NAMALWA (cell line): ENCODE measurements at regions not wholly inside any gene's neighbourhood (a gene's known extent, or its start where the extent isn't known, plus 50 kb on each side); places are given as distances from the start of the nearest gene placed in this dataset.
"Not testable (repeated sequence)": the region's sequence is repeated elsewhere in the genome, so short reads cannot be mapped to it uniquely, and the experiment has no call there.

Source experiments
- DNase-seq: peaks from one replicate; pipeline ENCODE4 v3.0.0-alpha.2; 2015; ENCODE audit warnings: low spot score

DNA sequence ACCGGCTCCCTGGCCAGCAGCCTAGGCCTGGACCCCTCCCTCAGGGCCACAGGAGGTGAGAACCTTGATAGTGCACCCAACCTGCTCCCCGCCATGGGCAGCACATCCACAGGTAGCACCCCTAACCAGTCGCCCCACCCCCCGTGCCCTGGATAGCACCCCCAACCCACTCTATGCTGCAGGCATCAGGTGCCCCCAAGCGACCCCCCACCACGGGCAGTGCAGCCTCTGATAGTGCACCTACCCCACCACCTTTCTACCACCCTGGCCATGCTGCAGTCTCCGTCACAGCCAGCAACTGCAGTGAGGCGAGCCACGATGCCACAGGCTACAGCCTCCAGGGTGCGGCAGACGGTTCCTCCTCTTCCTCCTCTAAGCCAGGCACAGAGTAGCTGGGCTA is 55.6 kb downstream of the SOWAHC start:
- no peak for DNase-seq

DNA sequence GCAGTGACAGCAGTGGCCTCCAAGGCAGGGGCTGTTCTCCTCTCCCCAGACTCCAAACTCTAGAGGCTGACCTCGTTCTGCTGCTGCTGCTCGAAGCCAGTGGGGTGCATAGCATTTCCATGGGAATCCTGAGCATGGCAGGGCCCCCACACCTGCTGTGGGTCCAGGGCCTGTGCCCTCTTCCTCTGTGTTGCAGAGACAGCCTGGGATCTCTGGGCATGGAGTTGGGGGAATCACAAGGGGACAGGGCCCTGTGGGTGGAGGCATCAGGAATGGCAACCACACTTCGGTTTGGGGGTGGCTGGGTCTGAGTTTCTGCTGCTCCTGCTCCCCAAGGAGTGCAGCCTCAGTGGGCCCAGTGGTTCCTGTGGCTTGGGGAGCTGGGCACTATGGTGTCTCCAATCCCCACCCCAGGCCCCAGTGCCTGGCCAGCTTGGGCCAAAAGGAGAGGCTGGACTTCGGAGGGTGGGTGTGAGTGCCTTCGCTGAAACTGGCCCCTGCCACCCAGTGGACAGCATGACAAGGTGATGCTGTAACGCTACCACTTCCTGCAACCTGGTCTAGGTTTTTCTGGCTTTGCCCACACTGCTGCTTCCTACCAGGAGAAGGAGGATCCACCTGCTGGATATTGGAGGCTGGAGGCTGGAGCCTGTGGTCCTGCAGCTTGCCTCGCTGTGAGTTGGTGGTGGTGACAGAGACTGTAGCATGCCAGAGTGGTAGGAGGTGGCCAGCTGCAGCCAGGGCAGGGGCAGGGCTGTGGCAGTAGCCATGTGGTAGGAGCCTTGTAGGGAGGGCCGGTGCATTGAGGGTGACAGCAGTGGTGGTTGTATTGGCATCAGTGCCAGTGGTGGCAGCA is 56.6 kb downstream of the SOWAHC start:
- DNase-seq, result no peak

DNA sequence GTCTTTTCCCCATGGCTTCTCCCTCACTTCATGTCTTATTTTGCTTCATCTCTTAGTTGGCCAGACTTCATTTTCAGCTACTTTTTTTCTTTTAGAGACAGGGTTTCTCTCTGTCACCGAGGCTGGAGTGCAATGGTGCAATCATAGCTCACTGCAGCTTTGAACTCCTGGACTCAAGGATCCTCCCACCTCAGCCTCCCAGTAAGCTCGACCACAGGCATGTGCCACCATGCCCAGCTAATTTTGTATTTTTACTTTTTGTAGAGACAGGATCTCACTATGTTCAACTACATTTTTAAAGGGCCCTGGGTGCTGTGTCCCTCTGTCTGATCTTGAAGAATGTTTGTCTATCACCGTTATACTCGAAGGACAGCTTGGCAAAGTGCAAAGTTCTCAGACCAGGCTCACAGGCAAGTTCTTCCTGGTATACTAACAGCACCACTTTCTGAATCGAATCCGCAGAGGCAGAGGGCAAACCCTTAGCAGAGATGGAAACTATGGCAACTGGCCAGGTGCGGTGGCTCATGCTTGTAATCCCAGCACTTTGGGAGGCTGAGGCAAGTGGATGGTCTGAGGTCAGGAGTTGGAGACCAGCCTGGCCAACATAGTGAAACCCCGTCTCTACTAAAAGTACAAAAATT is 60.9 kb downstream of the SOWAHC start:
- DNase-seq, result no peak

DNA sequence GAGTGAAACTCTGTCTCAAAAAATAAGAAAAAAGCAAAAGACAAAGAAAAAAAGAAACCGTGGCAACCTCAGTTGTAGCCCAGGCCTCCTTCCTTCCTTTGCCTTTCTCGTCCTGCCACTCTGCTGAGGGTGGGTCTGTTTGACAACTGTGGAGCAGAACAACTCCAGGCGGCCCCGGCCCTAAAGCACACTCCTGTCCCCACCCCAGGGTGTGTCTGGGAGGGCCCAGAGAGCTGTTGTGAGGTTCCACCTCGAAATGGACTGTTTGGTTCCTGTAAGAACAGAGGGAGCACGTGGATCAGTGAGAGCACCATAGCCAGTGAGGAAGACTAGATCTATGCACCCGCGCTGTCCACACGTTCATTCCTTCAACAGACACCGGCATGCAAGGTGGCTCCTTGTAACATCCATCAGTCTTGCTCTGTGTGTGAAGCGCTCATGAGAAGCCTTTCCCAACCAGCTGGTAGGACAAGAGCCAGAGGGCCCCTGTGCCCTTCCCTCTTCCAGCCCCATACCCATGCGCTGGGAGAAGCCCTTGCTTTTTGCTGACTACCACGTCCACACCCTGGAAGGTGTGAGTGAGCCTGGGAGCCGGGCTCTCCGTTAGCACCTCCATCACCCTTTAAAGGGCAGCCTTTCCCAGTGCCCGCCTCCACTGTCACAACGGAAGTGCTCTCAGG is 61.6 kb downstream of the SOWAHC start:
- DNase-seq, result no peak

DNA sequence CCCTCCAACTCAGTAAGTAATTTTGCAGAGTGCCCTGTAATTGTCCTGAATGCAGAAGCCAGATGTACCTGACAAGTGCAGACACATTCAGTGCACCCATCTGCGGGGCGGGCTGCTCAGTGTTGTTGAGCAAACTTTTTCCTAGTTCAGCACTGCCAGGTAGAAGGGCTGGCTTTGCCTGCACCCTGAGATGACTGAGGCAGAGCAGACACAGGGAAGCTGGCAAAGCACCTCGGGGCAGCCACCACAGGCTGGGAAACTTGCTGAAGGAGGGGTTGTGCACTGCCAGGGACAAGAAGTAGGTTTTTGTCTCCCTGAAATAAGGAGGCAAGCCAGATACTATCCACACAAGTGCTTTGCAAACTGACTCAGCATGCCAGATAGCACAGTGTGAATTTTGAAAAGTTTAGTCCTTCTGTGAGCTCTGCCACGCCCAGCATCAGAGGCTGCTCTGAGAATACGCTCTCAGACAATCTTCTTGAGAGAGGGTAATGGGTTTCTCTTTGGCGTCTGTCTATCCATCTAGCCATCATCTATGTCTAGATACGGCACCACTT is 62.3 kb downstream of the SOWAHC start:
- no peak for DNase-seq

DNA sequence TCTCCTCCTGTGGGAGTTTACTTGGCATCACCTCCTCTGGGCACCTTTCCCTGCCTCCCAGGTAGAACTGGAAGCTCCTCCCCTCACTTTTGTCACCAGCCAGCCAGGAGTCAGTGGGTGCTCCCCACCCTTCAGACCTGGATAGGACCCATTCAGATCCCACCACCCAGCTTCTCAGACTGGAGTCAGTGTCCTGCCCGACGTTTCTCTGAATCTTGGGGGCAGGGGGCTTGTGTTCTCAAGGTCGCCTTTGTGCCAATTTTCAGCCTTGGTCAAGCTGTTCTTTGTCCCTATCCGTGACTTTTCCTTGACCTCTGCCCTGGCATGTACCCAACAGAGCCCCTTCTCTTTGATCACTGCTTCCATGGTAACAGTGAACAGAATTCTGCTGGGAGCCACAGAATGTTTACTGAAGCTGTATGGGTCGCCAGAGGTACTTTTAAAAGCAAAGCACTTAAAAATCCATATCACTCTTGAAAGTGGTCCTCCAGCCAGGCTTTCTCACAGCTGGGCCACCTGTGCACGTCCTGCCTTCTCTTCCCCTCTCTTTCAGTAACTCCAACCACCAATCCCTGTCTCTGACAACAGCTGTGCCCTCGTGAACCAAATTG is 63.1 kb downstream of the SOWAHC start:
- not testable (repeated sequence) for DNase-seq

DNA sequence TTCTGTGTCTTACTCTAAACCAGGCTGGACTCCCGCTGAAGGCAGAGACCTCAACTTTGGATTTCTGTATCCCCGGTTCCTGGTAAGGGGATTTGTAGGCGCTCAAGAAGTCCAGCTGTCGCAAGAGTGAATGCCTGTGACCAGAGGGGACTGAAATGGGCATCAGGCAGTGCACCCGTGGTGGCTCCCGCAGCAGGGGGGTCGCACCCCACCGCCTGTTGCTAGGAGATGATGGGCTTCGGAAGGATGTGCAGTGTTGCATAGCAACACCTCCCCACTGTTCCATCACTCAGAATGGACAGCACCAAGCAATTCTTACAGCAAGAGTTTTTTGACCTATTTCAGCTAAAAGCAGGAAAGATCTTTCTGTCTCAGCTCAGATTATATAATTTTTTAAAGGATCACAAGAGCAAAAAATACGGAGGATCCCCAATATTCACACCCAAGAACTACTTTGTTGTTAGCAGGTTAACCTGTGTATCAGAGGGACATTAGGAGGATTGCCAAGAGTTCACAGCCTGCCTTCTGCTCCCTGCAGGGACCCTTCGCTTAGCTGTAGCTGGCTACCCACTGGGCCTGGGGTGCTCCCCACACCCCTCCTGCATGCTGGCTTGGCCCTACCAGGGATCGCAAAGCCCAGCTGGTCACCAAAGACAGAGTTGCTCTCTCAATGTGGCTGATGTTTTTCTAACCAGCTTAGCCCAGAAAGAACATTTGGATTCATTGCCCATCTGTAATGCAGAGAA is 63.8 kb downstream of the SOWAHC start:
- no peak for DNase-seq

DNA sequence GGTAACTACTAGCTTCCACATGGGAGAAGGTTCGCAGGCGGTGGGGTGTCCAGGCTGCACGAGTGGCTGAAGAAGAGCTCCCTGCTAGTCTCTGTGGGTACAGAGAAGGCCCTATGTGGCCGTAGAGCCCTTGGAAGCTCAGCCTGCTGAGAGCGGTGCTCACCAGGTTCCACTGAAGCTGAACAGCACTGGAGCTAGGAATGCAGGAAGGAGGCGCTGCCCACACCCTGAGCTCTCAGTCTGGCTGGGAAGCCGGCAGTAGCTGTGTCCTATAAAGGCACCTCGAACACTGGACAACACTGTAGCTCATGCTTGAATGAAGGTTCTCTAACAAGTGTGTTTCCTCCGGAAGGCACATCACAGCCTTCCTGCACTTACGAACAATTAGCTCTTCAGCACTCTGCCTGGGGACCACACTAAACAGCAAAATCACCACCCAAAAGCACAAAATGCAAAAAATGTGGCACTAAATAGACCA is 64.6 kb downstream of the SOWAHC start:
- not testable (repeated sequence) for DNase-seq

DNA sequence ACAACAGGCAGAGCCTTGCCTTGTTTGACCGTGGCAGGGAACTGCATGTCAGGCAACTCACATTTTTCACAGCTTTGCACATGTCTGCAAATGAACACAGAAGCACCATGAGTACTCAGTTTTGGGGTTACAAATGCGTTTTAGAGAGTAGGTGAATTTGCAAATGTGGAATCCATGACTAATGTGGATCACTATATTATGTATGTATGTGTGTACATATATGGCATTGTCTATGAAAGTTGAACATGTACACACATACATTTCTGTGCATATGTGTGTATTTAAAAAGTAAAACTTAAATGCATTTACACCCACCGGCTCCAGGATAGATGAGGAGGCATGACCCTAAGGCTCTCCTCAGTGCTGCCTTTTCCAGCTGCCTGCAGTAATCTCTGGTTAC is 65.1 kb downstream of the SOWAHC start:
- DNase-seq, result no peak

DNA sequence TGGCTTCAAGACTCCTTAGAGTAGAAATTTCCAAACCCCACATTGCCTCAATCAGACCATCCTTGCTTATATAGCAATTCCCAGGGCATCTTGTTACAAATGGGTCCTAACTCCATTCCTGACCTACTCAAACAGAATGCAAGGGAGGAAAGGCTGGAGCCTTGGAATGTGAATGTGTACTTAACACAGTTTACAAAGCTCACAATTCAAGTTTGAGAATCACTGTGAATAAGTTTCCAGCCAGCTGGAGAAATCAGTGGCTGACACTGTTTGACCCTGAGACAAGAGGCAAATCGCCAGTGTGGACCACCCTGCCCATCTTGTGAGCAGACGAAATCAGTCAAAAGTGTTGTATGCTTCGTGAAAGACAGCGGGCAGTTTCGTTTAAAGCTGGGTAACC is 65.5 kb downstream of the SOWAHC start:
- DNase-seq, result no peak

DNA sequence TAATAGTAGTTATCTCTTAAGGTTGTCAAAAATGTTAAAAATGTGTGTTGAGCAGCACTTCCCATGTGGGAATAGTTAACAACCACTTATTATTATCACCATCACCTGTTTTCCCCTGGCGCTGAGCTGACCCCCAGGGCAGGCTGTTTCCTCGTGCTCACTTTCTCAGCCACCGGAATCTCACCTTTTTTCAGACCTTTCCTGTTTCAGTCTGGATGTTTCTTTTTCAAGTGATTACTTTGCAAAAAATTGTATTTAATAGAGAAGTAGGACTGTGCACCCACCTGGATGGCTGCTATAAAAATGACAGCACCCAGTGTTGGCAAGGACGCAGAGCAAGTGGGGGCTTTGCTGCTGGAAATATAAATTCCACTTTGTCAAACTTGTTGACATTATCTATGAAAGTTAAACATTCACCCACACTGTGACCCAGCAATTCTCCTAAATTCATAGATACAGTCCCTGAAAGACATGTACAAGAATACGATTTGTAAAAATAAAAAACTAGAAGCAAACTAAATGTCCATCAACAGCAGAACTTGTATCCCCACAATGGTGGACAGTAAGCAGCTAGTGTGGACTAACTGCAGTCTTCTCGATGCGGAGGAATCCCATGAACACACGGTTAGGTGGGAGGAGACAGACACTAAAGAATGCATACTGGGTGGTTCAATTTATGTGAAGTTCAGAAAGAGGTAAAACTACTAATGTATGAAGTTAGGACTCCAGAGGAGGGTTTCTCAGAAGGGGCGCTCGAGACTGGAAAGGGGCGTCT is 66.5 kb downstream of the SOWAHC start:
- no peak for DNase-seq

DNA sequence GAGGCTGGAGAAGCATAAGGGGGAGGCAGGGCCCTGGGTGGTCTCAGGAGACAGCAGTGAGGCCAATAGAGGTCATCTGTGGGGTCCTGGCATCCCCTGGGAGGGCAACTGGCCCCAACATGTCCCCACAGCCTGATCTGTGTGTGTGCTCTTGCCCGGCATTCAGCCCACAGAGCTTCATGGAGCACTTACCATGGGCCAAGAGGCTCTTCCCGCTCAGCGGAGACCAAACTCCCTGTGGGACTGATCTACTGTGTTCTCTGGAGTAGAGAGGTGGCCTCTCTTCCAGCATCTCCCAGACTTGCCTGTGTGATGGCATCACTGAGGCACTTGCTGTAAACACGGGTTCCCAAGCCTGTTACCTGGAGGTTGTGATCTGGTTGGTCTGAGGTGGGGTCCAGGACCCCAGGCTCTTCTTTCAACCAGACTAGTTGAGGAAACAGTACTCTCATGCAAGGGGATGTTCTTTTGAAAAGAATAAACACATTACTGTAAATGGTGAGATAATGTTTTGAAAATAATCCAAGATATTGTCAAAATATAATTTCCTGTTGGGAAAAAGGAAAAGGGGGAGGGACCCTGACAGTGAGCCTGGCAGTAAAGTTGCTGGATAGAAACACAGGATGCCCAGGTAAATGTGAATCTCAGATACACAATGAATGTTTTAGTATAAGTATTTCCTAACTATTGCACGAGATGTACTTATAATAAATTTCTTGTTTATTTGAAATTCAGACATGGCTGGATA is 67.6 kb downstream of the SOWAHC start:
- DNase-seq, result no peak

DNA sequence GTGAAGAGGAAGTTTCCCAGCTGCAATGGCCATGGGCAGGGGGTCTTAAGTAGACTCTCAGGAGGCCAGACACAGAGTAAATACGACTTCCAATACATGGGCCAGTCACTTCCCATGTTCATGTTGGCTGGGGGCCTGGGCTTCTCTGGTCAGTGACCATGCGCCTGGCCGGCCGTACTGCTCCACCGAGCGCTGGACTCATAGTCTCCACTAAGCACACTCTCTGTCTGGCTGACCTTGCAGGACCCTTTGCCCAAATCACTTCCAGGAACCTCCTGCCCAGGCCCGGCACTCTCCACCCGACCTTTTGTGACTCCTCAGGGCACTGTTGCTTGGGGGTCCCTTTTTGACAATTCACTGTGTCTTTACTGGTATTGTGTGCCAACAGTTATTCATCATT is 69.3 kb downstream of the SOWAHC start:
- DNase-seq, result no peak

DNA sequence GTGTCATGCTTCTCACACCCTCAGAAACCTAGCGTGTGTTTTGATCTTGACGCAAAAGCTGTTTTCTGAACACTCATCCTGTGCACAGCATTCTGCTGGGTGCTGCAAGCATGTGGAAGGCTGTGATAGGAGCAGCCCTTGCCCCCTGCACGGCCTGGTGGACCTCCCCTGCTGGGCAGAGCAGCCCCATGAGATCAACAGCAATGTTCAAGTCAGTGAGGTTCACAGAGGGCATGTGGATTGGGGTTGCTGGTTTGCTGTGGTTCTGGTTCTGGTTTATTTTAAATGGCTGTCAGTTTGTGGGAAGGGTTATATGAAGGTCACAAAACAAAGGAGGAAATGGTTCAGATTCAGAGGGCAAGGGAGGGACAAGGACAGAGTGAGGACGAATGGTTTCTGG is 71.3 kb downstream of the SOWAHC start:
- no peak for DNase-seq

DNA sequence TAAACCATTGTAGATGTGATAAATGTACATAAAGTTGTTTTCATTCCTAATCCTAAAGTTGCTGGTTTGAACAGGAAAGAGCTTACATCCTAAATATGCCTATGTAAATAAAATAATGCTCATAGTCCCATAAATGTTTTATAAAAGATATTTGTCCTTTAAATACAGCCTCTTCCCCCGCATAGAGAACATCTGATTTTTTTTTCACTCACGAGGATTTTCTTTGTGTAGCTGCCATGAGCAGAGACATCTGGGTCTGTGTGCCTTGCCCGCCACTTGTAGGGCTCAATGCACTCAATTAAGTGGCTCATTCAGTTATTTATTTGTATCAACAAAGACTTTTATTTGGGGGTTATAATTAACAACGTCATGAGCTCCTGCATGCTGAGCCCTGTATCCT is 72.8 kb downstream of the SOWAHC start:
- no peak for DNase-seq

DNA sequence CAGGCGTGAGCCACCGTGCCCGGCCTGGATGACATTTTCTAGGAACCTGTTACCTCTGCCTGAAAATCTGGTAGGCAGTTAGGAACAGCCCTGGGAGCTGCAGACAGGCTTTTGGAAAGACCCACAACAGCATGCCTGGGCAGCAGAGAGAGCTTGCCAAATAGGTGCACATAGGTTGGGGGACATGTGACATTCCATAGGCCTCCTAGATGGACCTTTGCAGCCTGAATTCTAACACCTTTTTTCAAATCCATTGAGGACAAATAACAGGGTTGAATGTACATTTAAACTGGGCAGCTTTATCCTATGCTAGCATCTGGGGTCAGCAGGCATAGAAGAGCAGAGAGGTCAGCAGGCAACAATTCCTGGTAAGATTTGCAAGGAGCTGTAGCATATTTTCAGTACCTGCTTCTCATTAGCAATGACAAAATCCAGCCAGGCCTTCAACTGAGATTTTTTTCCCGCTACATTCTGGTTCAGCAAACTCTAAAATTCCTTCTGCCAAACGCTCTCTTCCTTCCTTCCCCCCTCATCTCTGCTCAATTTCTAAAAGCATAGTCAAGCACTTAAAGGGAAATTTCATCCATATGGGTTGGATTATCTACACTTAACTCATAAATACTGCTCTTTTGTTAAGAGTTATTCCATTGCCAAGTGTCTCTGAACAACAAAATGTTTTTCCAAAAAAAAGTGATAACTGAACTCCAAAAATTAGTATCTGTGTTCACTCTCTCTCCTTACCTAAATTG is 75.2 kb downstream of the SOWAHC start:
- no peak for DNase-seq

DNA sequence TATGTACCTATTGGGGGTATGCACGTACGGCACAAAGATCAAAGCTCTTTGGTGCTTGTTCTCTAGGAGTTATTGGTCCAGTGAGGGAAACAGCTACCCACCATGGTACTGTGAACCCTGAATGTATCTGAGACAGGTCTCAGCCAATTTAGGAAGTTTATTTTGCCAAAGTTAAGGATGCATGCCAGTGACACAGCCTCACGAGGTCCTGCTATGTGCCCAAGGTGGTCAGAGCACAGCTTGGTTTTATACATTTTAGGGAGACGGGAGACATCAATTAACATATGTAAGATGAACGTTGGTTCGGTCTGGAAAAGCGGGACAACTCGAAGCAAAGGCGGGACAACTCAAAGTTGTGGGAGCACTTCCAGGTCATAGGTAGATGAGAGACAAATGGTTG is 75.8 kb downstream of the SOWAHC start:
- no peak for DNase-seq

DNA sequence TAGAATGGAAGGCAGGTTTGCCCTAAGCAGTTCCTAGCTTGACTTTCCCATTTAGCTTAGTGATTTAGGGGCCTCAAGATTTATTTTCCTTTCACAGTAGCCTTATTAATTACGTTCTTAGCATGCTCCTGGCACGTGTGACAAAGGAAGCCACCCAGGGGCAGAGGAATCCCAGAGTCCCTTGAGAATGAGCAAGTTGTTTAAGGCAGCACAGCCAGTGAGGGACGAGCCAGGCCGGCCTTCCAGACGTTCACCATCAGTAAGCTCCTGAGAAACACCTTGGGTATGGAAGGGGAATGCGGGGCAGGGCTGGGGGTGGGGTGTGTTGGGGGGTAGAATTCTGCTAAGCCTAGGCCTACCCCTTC is 76.3 kb downstream of the SOWAHC start:
- no peak for DNase-seq

DNA sequence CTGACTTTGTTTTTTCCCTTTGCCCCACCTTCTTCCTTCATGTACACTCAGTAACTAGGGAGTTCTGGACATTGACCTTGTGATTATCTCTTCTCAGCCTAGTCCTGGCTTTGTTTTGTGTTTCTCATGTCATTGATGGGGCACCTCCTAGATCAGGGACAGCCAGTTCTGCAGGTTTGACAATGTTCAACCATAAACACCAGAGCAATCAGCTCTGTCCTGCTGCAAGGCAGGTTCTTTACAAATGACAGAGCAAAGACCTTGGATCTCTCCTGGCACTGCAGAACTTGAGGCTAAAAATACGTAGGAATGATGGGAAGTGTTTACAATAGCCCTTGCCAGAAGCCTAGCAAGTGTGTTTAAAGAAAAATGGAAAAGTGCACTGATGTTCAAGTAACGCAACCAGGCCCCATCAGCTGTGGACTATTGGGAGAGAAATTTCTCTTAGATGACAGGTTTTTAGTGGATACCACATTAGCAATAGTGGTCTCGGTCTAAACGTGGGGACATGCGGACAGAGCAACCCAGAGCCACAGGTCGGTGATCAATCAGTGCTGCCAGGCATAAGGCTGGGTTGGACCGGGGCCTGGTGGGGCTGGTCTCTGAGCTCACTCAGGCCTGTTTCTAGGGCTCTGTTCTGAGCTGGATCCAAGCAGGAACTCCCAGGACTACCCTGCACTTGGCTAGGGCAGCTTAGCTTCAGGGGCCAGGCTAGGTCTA is 76.8 kb downstream of the SOWAHC start:
- no peak for DNase-seq
